Keratinocyte (primary cell): ENCODE measurements at regions not wholly inside any gene's neighbourhood (a gene's known extent, or its start where the extent isn't known, plus 50 kb on each side); places are given as distances from the start of the nearest gene placed in this dataset.

Experiments
- EZH2 ChIP-seq: IDR thresholded peaks from one replicate; pipeline ENCODE4 v1.6.1; 2012; ENCODE audit warnings: inconsistent platforms, mild to moderate bottlenecking, low read length, moderate library complexity
- TF ChIP-seq, protein P1 (sequence below), 3 experiments: IDR thresholded peaks in 1 of 3; conservative IDR thresholded peaks in 1 of 3; optimal IDR thresholded peaks in 1 of 3; 2 replicates in 2 of 3; 3 replicates in 1 of 3; pipeline versions ENCODE3 to v1.5.1; 2011; ENCODE audit warnings: low read length in 3 of 3, mild to moderate bottlenecking in 3 of 3, moderate library complexity in 2 of 3, control low read depth in 1 of 3, inconsistent platforms in 1 of 3; ENCODE audit not compliant: insufficient read depth in 2 of 3; ENCODE audit errors: extremely low read depth in 1 of 3

DNA sequence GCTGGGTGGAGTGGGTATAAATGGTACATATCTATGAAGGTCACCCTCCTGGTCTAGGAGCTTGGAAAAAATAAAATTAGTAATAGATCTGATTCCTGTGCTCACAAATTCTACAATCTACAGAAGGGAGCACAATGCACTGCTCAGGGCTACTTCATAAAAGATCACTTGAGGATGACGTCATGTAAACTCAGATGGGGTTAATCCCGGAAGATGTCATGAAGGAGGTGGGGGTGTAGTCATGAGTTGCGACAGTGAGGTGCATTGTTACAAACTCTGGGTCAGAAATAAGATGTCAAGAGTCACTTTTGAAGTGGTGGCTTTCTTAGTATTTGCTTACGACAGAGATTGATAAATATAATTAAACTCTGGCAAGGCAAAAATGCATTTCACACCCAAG lies 68.2 kb downstream of the LHX9 start:
- TF ChIP-seq EZH2, result no peak
- TF ChIP-seq, protein P1, sequence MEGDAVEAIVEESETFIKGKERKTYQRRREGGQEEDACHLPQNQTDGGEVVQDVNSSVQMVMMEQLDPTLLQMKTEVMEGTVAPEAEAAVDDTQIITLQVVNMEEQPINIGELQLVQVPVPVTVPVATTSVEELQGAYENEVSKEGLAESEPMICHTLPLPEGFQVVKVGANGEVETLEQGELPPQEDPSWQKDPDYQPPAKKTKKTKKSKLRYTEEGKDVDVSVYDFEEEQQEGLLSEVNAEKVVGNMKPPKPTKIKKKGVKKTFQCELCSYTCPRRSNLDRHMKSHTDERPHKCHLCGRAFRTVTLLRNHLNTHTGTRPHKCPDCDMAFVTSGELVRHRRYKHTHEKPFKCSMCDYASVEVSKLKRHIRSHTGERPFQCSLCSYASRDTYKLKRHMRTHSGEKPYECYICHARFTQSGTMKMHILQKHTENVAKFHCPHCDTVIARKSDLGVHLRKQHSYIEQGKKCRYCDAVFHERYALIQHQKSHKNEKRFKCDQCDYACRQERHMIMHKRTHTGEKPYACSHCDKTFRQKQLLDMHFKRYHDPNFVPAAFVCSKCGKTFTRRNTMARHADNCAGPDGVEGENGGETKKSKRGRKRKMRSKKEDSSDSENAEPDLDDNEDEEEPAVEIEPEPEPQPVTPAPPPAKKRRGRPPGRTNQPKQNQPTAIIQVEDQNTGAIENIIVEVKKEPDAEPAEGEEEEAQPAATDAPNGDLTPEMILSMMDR (optimal IDR thresholded peaks at IDR 0.05 in 1 of 3, IDR thresholded peaks at IDR 0.05 in 1 of 3, conservative IDR thresholded peaks at IDR 0.05 in 1 of 3; ENCODE audit: extremely low read depth in 1 of 3, insufficient read depth in 2 of 3, low read length in 3 of 3), result no peak
